Activated CD8-positive, alpha-beta T cell treated with anti-CD3 and anti-CD28 coated beads, Interleukin-2, amount 10 ng/mL, durations not matched to agents 7 days and 5 days (primary cell): ENCODE measurements at regions not wholly inside any gene's neighbourhood (a gene's known extent, or its start where the extent isn't known, plus 50 kb on each side); places are given as distances from the start of the nearest gene placed in this dataset.

Experiments
- ATAC-seq: fragments of 150-1000 bp; cut with Tn5 transposase; one replicate; pipeline ENCODE4 v1.10.0; 2021; ENCODE audit warnings: moderate library complexity
- CTCF ChIA-PET: fragments of 350-600 bp; sonication (Branson Sonifier 250); formaldehyde crosslinking; loops from one replicate; lab custom pipeline; 2021; ENCODE audit warnings: antibody characterized with exemption; lab: Charles Lee
- POLR2A ChIA-PET: fragments of 350-600 bp; sonication (Branson Sonifier 250); formaldehyde crosslinking; loops from one replicate; lab custom pipeline; 2021; ENCODE audit warnings: antibody characterized with exemption; lab: Charles Lee
- DNase-seq: peaks from one replicate; pipeline ENCODE4 v3.0.0-alpha.2; 2020
- H3K27ac Mint-ChIP-seq: one replicate; pipeline ENCODE4 v1.8.0; 2021; ENCODE audit warnings: mild to moderate bottlenecking, mixed read lengths
- H3K27me3 Mint-ChIP-seq: one replicate; pipeline ENCODE4 v1.8.0; 2021; ENCODE audit warnings: low read depth, mixed read lengths
- H3K36me3 Mint-ChIP-seq: one replicate; pipeline ENCODE4 v1.8.0; 2021; ENCODE audit warnings: low read depth, mixed read lengths
- H3K4me1 Mint-ChIP-seq: one replicate; pipeline ENCODE4 v1.8.0; 2021; ENCODE audit warnings: low read depth, mixed read lengths
- H3K4me3 Mint-ChIP-seq: one replicate; pipeline ENCODE4 v1.8.0; 2021; ENCODE audit warnings: mild to moderate bottlenecking, mixed read lengths
- H3K9me3 Mint-ChIP-seq: one replicate; pipeline ENCODE4 v1.8.0; 2022; ENCODE audit warnings: mixed read lengths; ENCODE audit not compliant: insufficient read depth

DNA sequence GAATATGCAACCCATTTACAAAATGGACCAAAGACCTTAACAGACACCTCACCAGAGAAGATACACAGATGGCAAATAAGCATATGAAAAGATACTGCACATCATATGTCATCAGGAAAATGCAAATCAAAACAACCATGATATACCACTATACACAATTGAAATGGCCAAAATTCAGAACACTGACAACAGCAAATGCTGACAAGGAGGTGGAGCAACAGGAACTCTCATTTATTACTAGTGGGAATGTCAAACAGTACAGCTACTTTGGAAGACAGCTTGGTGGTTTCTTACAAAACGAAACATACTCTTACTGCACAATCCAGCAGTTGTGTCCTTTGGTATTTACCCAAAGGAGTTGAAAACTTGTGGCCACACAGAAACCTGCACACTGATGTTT is 50.0 kb upstream of the PCGF5 start:
- no peaks in the 10 kb centered on the region for H3K27me3 Mint-ChIP-seq
- H3K4me3 Mint-ChIP-seq = no peak overlapping the region
- peaks cover 2% of the 10 kb centered on the region for H3K4me1 Mint-ChIP-seq
- no peak for DNase-seq
- ATAC-seq = no peak
- CTCF ChIA-PET = no interaction called here
- peaks cover 30% of the 10 kb centered on the region for H3K36me3 Mint-ChIP-seq
- H3K9me3 Mint-ChIP-seq = peaks cover 6% of the 10 kb centered on the region
- no peak overlapping the region for H3K27ac Mint-ChIP-seq
- POLR2A ChIA-PET = no interaction called here
